T-helper 17 cell (primary cell): ENCODE measurements at regions not wholly inside any gene's neighbourhood (a gene's known extent, or its start where the extent isn't known, plus 50 kb on each side); places are given as distances from the start of the nearest gene placed in this dataset.
A peak's percentile ranks its signal among the peaks of the same experiment; 100 is the strongest.

Source experiments
- ATAC-seq: fragments of 150-1000 bp; cut with Tn5 transposase; 2 replicates; pipeline ENCODE4 v1.10.0; 2021; ENCODE audit warnings: mild to moderate bottlenecking, moderate library complexity
- DNase-seq, 3 donors: peaks; one replicate each; pipeline versions ENCODE4 v3.0.0 to v3.0.0-alpha.2; 2020 to 2021
- H3K9me3 ChIP-seq: one replicate; pipeline ENCODE4 v1.7.0; 2013; ENCODE audit warnings: low read length, mild to moderate bottlenecking; ENCODE audit not compliant: control insufficient read depth, poor library complexity, severe bottlenecking
- H3K27ac Mint-ChIP-seq: one replicate; pipeline ENCODE4 v1.8.0; 2022; ENCODE audit warnings: mild to moderate bottlenecking, moderate library complexity, mixed read lengths
- H3K27me3 Mint-ChIP-seq: one replicate; pipeline ENCODE4 v1.8.0; 2022; ENCODE audit warnings: mixed read lengths
- H3K36me3 Mint-ChIP-seq: one replicate; pipeline ENCODE4 v1.8.0; 2022; ENCODE audit warnings: low read depth, mixed read lengths
- H3K4me1 Mint-ChIP-seq: one replicate; pipeline ENCODE4 v1.8.0; 2022; ENCODE audit warnings: mild to moderate bottlenecking, mixed read lengths
- H3K4me3 Mint-ChIP-seq: one replicate; pipeline ENCODE4 v1.8.0; 2022; ENCODE audit warnings: mild to moderate bottlenecking, moderate library complexity, mixed read lengths

DNA sequence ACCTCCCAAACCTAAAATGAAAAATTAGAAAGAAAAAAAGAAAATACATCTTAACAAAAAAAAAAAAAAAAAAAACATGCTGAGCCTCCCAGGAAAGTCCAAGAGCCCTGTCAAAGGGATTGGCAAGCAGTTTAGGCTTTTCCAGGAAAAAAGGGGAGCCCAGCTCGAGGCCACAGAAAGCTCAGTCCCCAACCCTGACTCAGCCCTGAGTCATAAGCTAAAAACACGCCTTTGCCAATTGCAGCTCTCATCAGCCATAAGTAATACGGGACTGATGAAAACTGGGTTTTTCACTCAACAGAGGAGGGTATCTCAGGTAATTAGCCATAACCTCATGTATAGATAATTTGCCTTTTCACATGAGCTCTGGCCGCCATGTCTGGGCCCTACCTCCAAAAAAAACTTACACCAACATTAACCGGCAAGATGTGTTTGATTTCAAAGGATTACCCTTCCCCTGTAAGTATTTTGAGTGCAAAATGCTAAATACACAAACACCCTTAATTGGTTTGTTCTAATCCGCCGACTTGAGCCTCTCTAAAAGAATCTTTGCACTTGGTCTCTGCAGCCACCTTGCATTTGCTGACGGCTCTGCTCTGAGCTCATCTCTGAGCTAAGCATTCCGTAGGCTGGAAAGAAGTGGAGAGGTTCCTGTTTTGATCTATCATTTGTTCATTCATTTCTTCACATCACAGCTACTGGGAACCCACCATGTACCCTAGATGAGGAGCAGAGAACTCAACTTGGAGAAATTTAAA lies 319.2 kb downstream of the BCL11B start:
- Mint-ChIP-seq H3K27me3 (no peaks in the 10 kb centered on the region), H3K4me3 (no peak overlapping the region), H3K27ac (no peak overlapping the region), H3K36me3 (no peaks in the 10 kb centered on the region), H3K4me1 (peaks cover 10% of the 10 kb centered on the region)
- ATAC-seq = no peak
- no peak for DNase-seq
- no peaks in the 10 kb centered on the region for H3K9me3 ChIP-seq

DNA sequence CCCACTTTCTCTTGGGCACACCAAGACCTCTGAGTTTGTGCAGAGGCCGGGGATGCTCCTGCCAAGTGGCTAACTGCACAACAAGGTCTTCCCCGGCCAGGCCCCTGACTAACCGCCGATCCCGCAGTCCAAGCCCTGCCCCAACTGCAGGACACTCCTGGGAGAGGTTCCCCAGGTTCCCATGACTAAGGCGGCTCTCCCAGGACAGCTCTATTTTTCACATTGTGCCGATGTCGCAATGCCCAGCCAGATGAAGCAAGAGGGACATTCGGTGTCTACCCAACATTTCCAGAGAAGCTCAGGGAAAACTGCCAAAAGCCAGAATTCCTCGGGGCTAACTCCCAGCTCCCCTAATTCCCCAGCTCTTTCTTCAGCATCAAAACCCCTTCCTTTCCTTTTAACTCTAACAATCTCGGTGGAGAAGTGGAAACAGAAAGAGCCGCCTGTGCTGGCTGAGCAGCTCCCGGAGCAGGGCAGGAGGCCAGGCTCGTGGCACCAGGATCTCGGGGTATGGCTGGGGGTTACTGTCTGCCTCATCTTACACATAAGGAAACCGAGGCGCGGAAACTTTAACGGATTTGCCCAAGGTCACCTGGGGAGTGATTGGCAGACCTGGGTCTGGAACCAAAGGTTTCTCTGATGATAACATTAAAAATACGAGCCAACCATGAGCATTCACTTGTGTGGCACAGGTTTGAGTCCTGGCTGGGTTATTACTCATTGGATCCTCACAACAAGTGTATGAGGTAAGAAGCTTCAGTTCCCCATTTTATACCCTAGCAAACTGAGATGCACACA lies 318.2 kb downstream of the BCL11B start:
- H3K27ac Mint-ChIP-seq = no peak overlapping the region
- no peak for DNase-seq
- no peaks in the 10 kb centered on the region for H3K36me3 Mint-ChIP-seq
- H3K4me3 Mint-ChIP-seq = no peak overlapping the region
- H3K9me3 ChIP-seq = no peaks in the 10 kb centered on the region
- H3K4me1 Mint-ChIP-seq = peaks cover 10% of the 10 kb centered on the region
- no peak for ATAC-seq
- no peaks in the 10 kb centered on the region for H3K27me3 Mint-ChIP-seq

DNA sequence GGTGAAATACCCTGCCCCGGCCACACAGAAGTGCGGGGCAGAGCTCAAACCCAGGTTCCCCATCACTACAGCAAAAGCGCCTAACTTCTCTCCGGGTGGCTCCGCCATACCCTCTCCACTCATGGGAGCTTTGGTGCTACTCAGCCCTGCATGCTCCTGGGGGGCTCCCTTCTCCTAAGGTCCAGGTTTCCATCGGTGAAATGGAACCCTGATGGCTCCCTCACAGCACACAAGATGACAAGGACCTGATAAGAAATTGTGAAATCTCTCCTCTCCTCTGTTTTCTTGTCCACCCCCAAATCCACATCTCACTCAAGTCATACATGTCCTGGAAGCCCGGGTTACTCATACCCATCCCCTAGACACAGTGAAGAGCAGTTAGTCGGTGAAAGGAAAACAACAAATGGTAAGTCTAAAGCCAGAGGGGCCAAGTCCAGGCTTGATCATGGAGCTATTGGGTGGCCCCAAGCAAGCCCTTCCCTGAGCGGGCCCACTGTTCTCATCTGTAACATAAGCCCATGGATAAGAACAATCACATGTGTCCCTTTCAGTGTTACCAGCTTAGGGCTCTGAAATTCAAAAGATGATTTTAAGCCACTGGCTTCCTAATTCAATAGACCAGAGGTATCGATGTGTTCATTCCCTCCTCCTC lies 317.5 kb downstream of the BCL11B start:
- no peaks in the 10 kb centered on the region for H3K27me3 Mint-ChIP-seq
- no peaks in the 10 kb centered on the region for H3K36me3 Mint-ChIP-seq
- no peaks in the 10 kb centered on the region for H3K9me3 ChIP-seq
- no peak overlapping the region for H3K4me3 Mint-ChIP-seq
- ATAC-seq = no peak
- H3K4me1 Mint-ChIP-seq = peaks cover 6% of the 10 kb centered on the region
- no peak overlapping the region for H3K27ac Mint-ChIP-seq
- DNase-seq = no peak

DNA sequence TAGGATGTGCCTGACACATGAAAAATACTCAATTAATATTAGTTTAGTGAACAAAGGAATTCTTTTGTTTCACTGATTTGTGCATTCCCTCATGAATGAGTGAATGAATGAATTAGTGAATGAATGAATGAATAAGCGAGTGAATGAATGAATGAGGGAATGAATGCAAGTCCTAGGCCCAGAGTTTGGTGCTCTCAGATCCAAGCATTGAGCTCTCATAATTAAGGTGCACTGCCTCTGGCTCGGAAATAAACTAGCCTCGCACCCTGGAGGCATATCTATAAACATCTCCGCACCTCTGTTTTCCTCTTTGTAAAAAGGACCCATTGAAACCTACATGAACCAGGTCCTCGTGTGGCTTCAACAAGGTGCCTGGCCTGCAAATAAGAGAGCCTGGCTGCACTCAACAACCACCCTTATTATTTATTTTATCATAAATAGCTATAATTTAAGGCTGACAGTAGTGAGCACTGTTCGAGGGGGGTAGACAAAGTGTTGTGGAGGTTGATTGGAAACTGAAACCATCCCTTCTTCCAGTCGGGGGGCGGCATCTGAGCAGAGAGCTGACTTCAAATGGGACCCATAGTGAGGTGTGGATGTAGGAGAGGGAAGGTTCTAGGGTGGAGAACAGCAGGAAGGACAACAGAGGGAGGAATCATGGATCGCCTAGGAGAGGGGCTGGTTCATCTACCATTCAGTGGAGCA lies 316.8 kb downstream of the BCL11B start:
- ATAC-seq (no peak), DNase-seq (no peak)
- Mint-ChIP-seq H3K4me3 (no peak overlapping the region), H3K27ac (no peak overlapping the region), H3K27me3 (no peaks in the 10 kb centered on the region), H3K36me3 (no peaks in the 10 kb centered on the region), H3K4me1 (peaks cover 4% of the 10 kb centered on the region)
- no peaks in the 10 kb centered on the region for H3K9me3 ChIP-seq

DNA sequence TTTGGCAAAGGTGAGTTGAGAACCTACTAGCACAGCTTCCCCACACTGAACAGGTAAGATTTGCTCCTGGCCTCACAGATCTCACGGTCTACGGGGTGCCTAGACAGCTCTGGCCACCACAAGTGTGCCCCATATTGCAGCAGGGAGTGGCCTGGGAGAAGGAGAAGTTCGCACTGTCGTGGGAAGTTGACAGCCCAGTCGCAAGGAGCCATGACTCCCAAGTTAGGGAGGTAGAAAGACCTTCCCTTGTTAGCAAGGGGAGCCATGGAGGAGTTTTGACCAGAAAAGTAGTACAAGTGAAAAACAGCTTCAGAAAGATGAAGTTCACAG lies 316.3 kb downstream of the BCL11B start:
- no peak overlapping the region for H3K27ac Mint-ChIP-seq

DNA sequence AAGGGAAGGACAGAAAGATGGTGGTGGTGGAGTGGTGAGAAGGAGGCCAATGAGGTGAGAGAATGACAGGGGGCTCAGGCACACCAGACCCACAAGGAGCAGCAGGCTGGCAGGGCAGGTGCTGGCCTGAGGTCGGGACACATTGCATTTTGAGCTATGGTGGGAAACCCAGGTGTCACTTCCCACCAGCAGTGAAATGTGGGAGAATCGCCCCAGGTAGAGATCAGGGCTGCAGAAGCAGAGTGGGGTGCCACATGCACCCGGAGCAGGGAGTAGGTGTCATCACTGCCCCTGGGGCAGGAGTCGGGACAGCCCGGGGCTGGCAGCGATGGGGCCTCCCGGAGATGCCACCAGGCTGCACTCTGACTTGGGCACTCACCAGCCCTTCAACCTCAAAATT lies 315.8 kb downstream of the BCL11B start:
- peaks cover 8% of the 10 kb centered on the region for H3K4me1 Mint-ChIP-seq
- no peak for ATAC-seq
- DNase-seq = no peak
- no peaks in the 10 kb centered on the region for H3K9me3 ChIP-seq
- H3K36me3 Mint-ChIP-seq = no peaks in the 10 kb centered on the region
- H3K4me3 Mint-ChIP-seq = no peak overlapping the region
- no peak overlapping the region for H3K27ac Mint-ChIP-seq
- H3K27me3 Mint-ChIP-seq = no peaks in the 10 kb centered on the region

More for the DNA sequence above, 316.3 kb downstream of the BCL11B start:
- peaks cover 8% of the 10 kb centered on the region for H3K4me1 Mint-ChIP-seq
- H3K9me3 ChIP-seq = no peaks in the 10 kb centered on the region
- DNase-seq (no peak), ATAC-seq (no peak)
- no peak overlapping the region for H3K4me3 Mint-ChIP-seq
- H3K36me3 Mint-ChIP-seq = no peaks in the 10 kb centered on the region
- no peaks in the 10 kb centered on the region for H3K27me3 Mint-ChIP-seq

DNA sequence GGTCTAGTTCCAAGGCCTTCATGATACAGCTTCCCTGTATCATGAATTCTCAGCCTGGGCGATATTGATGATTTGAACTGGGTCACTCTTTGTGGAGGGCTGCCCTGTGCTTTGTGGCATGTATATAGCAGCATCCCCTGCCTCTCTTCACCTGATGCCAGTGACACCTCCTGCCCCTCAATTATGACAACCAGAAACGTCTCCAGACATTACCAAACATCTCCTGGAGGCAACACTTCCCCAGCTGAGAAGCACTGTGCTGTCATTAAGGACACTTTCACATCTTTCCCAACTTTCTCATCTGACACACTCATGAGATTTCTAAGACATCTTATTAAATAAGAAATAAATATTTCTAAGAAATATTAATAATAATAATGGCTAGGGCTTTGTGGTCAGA lies 315.3 kb downstream of the BCL11B start:
- Mint-ChIP-seq H3K36me3 (no peaks in the 10 kb centered on the region), H3K4me1 (peaks cover 11% of the 10 kb centered on the region), H3K27ac (no peak overlapping the region), H3K4me3 (no peak overlapping the region), H3K27me3 (no peaks in the 10 kb centered on the region)
- H3K9me3 ChIP-seq = no peaks in the 10 kb centered on the region
- DNase-seq (no peak), ATAC-seq (no peak)

DNA sequence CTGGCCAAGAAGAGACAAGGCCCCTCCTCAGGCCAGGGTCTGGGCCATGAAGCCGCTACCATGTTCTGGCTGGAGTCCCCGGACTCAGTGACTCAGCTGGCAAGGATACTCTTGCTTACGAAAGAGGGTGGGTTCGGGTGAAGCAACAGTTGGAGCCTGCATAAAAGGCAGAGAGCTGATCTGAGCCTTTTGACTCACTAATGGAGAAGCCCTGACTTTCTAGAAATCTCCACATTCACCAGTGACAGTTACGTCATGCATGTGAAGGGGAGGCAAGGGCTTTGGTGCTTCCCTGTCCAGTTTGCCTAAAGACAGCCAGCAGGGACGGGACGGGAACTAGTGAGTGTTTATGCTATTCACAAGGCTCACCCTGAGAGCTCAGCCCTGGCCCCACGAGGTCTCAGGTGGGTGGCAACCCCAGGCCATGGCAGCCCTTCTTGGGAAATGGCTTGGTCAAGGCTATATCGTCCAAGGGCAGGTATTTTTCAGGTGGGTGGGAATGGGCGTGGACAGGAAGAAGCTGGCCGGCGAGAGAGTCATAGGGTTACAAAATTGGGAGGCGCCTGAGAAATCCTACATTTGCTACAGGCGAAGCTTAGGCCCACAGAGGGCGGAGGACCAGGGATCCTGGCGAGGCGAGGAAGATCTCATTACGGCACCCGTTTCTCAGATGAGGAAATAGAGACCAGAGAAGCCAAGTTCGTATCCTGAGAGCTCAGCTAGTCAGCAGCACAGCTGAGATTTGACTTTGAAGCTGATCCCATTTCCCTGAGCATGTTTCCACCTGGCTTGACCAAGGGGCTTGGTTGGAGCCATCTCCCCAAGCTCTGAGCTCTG lies 314.6 kb downstream of the BCL11B start:
- ATAC-seq (peak; percentile 25), DNase-seq (no peak)
- Mint-ChIP-seq H3K4me3 (no peak overlapping the region), H3K4me1 (peaks cover 11% of the 10 kb centered on the region), H3K27me3 (no peaks in the 10 kb centered on the region), H3K36me3 (no peaks in the 10 kb centered on the region), H3K27ac (no peak overlapping the region)
- no peaks in the 10 kb centered on the region for H3K9me3 ChIP-seq

DNA sequence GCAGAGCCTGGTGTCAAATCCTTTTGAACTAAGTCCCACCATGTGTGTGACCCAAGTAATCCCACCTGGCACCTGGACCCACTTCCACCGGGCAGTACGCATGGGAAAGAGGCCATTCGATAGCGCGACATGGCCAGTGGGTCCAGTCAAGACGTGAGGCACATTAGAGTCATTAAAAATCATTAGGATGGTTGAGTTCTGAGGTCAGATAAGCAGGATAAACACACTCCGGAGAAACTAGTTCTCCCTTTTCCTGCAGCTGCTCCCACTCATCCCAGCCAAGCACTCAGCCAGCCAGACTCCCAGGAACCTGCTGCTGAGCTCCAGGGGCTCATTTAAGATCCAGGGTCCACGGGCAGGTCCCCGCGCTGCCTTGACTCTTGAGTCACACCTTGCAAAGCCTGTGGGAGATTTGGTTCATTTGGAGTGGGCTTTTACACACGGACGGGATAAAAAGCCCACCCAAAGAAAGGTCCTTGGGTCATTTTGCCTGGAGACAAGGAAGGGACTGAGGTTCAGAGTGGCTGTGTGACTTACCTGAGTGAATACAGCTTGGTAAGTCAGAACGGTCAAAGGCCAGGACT lies 313.9 kb downstream of the BCL11B start:
- Mint-ChIP-seq H3K4me3 (no peak overlapping the region), H3K27me3 (no peaks in the 10 kb centered on the region), H3K4me1 (peaks cover 16% of the 10 kb centered on the region), H3K36me3 (no peaks in the 10 kb centered on the region), H3K27ac (no peak overlapping the region)
- H3K9me3 ChIP-seq = no peaks in the 10 kb centered on the region
- DNase-seq (no peak), ATAC-seq (no peak)

DNA sequence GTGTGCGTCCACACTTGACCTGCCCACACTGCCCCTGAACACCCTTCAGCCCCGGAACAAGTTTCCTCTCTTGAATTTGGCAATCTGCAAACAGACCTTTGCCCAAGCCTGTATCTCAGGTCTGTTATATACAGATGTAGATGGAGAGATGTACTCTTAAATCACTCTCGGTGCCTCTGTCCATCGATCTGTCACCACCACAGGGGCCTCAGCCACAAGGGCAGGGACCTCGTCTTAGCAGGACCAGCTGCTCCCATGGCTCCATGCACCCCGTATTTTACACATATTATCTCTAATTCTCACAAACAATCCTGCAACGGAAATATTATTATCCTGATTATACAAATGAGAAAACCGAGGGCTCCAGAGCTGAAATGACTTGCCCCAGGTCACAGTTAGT lies 313.4 kb downstream of the BCL11B start:
- ATAC-seq = no peak
- H3K36me3 Mint-ChIP-seq = no peaks in the 10 kb centered on the region
- H3K27me3 Mint-ChIP-seq = no peaks in the 10 kb centered on the region
- no peak for DNase-seq
- no peak overlapping the region for H3K4me3 Mint-ChIP-seq
- H3K27ac Mint-ChIP-seq = no peak overlapping the region
- H3K9me3 ChIP-seq = no peaks in the 10 kb centered on the region
- H3K4me1 Mint-ChIP-seq = peaks cover 21% of the 10 kb centered on the region

DNA sequence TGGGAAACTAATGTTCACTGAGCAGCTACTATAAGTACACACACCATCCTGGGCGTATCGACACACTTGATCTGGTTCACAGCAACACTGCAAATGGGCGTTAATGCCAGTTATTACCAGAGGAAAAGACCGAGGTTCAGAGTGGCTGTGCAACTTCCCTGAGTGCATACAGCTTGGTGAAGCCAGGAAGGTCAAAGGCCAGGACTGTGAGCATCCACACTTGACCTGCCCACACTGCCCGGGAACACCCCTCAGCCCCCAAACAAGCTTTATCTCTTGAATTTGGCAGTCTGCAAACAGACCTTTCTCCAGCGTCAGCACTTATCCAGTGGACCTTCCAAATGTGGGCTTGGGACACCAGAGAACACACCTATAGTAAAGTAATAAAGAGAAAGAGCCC lies 312.6 kb downstream of the BCL11B start:
- no peak overlapping the region for H3K4me3 Mint-ChIP-seq
- ATAC-seq = no peak
- DNase-seq = no peak
- H3K36me3 Mint-ChIP-seq = no peaks in the 10 kb centered on the region
- peaks cover 25% of the 10 kb centered on the region for H3K4me1 Mint-ChIP-seq
- no peak overlapping the region for H3K27ac Mint-ChIP-seq
- H3K9me3 ChIP-seq = no peaks in the 10 kb centered on the region
- no peaks in the 10 kb centered on the region for H3K27me3 Mint-ChIP-seq

DNA sequence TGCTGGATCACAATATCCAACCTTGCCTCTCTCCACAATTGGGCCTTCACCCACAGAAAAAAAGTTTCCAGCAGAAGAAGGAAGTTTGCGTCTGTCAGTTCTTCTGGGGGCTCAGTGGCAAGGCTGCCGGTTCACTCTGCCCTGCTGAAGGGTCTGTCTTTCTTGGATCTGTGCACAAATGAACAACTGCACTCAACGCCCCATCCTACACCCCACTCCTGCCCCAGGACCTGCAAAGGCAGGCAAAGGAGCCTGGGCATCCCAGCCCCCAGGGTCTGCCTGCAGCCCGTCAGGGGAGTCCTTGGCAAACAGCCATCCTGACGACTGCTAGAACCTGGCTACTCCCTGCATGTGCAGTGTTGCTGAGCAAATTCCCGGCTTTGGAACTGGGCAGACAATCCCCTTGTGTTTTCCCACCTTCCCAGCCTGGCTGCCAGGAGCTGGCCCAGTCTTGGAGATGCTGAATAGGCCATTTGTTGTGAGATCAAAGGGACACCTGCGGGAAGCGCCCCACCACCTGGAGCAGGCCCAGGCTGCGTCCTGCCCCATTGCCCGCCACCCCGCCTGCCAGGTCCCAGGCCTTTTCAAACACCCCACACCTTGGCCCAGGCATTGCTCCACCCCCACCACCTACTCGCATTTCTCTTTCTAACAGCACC lies 311.9 kb downstream of the BCL11B start:
- no peaks in the 10 kb centered on the region for H3K27me3 Mint-ChIP-seq
- DNase-seq (no peak), ATAC-seq (no peak)
- H3K36me3 Mint-ChIP-seq = no peaks in the 10 kb centered on the region
- no peak overlapping the region for H3K27ac Mint-ChIP-seq
- H3K4me3 Mint-ChIP-seq = no peak overlapping the region
- H3K4me1 Mint-ChIP-seq = peaks cover 32% of the 10 kb centered on the region
- H3K9me3 ChIP-seq = no peaks in the 10 kb centered on the region
